WI38 (cell line): ENCODE measurements at regions not wholly inside any gene's neighbourhood (a gene's known extent, or its start where the extent isn't known, plus 50 kb on each side); places are given as distances from the start of the nearest gene placed in this dataset.

Experiments used
- H3K4me3 ChIP-seq: 2 replicates; pipeline ENCODE4 v1.5.1; 2011; ENCODE audit warnings: low read depth, mild to moderate bottlenecking, control low read depth, low read length
- CTCF ChIP-seq: IDR thresholded peaks from 2 replicates; pipeline ENCODE4 v1.5.1; 2012; ENCODE audit warnings: low read depth, mild to moderate bottlenecking, control low read depth, low read length

- TF ChIP-seq CTCF = no peak
- H3K4me3 ChIP-seq = no peak overlapping the region
These were observed 202.5 kb downstream of the REEP3 start for GRCh38 chr10:63723741-63724140.

- no peak for TF ChIP-seq CTCF
These were observed 203.7 kb downstream of the REEP3 start for GRCh38 chr10:63724922-63725321.

DNA sequence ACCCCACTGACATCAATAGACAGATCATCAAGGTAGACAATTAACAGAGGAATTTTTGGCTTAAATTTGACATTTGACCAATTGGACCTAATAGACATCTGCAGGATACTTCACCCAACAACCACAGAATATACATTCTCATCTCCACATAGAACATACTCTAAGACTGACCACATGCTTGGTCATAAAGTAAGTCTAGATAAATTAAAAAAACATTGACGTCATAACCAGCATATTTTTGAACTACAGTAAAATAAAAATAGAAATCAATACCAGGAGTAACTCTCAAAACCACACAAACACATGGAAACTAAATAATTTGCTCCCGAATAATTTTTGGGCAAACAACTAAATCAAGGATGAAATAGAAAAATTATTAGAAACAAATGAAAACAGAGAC, 205.7 kb downstream of the REEP3 start:
- TF ChIP-seq CTCF = no peak
- no peak overlapping the region for H3K4me3 ChIP-seq

More at GRCh38 chr10:63724922-63725321, 203.7 kb downstream of the REEP3 start:
- H3K4me3 ChIP-seq = no peak overlapping the region

DNA sequence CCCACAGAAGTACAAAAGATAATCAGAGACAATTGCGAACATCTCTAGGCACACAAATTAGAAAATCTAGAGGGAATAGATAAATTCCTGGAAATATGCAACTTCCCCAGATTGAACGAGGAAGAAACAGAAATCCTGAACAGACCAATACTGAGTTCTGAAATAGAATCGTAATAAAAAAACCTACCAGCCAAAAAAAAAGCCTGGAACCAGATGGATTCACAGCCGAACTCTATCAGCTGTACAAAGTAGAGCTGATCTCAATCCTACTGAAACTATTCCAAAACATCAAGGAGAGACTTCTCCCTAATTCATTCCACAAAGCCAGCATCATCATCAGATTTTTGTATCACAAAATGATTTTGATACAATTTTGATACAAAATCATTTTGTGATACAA, 206.4 kb downstream of the REEP3 start:
- no peak for TF ChIP-seq CTCF

GRCh38 chr10:63735305-63735704, 214.1 kb downstream of the REEP3 start:
- H3K4me3 ChIP-seq = no peak overlapping the region
- no peak for TF ChIP-seq CTCF

More for the DNA sequence above, 206.4 kb downstream of the REEP3 start:
- no peak overlapping the region for H3K4me3 ChIP-seq

GRCh38 chr10:63738410-63738809, 217.2 kb downstream of the REEP3 start:
- H3K4me3 ChIP-seq = no peak overlapping the region
- TF ChIP-seq CTCF = no peak

DNA sequence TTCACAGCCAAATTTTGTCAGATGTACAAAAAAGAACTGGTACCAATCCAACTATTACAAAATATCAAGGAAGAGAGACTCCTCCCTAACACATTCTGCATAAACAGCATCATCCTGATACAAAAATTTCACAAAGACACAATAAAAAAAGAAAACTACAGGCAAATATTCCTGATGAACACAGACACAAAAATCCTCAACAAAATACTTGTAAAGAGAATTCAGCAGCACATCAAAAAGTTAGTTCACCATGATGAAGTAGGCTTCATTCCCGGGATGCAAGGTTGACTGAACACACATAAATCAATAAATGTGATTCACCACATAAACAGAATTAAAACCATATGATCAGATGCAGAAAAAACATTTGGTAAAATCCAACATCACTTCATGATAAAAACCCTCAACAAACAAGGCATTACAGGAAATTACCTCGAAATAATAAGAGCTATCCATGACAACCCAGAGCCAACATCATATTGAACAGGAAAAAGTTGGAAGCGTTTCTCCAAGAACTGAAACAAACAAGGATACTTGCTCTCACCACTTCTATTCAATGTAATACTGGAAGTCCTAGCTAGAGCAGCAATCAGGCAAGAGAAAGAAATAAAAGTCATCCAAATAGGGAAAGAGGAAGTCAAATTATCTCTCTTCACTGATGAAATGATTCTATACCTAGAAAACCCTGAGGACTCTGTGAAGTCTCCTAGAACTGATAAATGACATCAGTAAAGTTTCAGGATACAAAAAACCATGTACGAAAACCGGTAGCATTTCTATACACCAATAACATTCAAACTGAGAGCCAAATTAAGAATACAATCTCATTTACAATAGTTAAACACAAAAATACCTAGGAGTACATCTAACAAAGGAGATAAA, 223.1 kb downstream of the REEP3 start:
- H3K4me3 ChIP-seq = no peak overlapping the region
- no peak for TF ChIP-seq CTCF
